EH (cell line): ENCODE measurements at regions not wholly inside any gene's neighbourhood (a gene's known extent, or its start where the extent isn't known, plus 50 kb on each side); places are given as distances from the start of the nearest gene placed in this dataset.

Experiments used
- DNase-seq: peaks from one replicate; pipeline ENCODE4 v3.0.0-alpha.2; 2015; ENCODE audit warnings: low read depth

- no peak for DNase-seq
Observed at GRCh38 chr2:194271293-194271961, 1385.6 kb upstream of the SLC39A10 start.

- no peak for DNase-seq
Observed at GRCh38 chr2:194270648-194271047, 1386.4 kb upstream of the SLC39A10 start.

- no peak for DNase-seq
Observed at GRCh38 chr2:194264586-194264985, 1392.4 kb upstream of the SLC39A10 start.

GRCh38 chr2:194260185-194260584 lies 1396.8 kb upstream of the SLC39A10 start:
- no peak for DNase-seq

GRCh38 chr2:194257095-194257494 lies 1399.9 kb upstream of the SLC39A10 start:
- DNase-seq, result no peak

GRCh38 chr2:194253528-194254259 lies 1403.3 kb upstream of the SLC39A10 start:
- no peak for DNase-seq

GRCh38 chr2:194252127-194252526 lies 1404.9 kb upstream of the SLC39A10 start:
- DNase-seq, result no peak

GRCh38 chr2:194232600-194232999 lies 1424.4 kb upstream of the SLC39A10 start:
- DNase-seq, result no peak

- DNase-seq, result no peak
Observed at GRCh38 chr2:194223218-194223617, 1433.8 kb upstream of the SLC39A10 start.

GRCh38 chr2:194214192-194214591 lies 1442.8 kb upstream of the SLC39A10 start:
- no peak for DNase-seq

- no peak for DNase-seq
Observed at GRCh38 chr2:194205568-194206227, 1451.3 kb upstream of the SLC39A10 start.

GRCh38 chr2:194203898-194204297 lies 1453.1 kb upstream of the SLC39A10 start:
- DNase-seq, result no peak

GRCh38 chr2:194182888-194183287 lies 1474.1 kb upstream of the SLC39A10 start:
- no peak for DNase-seq

GRCh38 chr2:194176134-194176533 lies 1480.9 kb upstream of the SLC39A10 start:
- DNase-seq, result no peak

- DNase-seq, result peak; percentile 3
Observed at GRCh38 chr2:194166818-194167217, 1490.2 kb upstream of the SLC39A10 start.

GRCh38 chr2:194155431-194155830 lies 1501.6 kb upstream of the SLC39A10 start:
- DNase-seq, result no peak

- no peak for DNase-seq
Observed at GRCh38 chr2:194151231-194151630, 1505.8 kb upstream of the SLC39A10 start.

GRCh38 chr2:194135463-194135862 lies 1521.6 kb upstream of the SLC39A10 start:
- DNase-seq, result no peak

GRCh38 chr2:194128810-194129209 lies 1528.2 kb upstream of the SLC39A10 start:
- DNase-seq, result no peak

GRCh38 chr2:194126418-194126817 lies 1530.6 kb upstream of the SLC39A10 start:
- DNase-seq, result no peak

- no peak for DNase-seq
Observed at GRCh38 chr2:194116861-194117260, 1540.2 kb upstream of the SLC39A10 start.

GRCh38 chr2:194105358-194105757 lies 1551.7 kb upstream of the SLC39A10 start:
- DNase-seq, result no peak

GRCh38 chr2:194104687-194105086 lies 1552.3 kb upstream of the SLC39A10 start:
- DNase-seq, result no peak
